ENCODE measurements at regions not wholly inside any gene's neighbourhood (a gene's known extent, or its start where the extent isn't known, plus 50 kb on each side); places are given as distances from the start of the nearest gene placed in this dataset.

DNA sequence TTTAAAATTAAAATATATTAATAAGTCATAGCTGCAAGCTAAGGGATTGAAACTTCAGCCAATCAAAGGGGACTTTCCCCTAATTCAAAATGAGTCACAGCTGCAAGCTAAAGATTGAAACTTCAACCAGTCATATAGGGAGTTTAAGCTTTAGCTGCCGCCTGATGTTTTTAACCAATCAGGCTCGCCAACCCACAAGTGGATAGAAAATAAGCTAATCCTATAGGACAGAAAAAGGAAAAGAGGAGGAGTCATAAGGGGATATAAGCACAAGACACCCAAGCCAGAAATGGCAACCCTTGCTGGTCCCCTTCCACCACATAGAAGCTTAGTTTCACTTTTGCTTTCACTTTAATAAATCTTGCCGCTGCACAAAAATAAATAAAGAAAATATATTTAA is 1154.6 kb downstream of the GALC start:
- TF ChIP-seq CTCF (conservative IDR thresholded peaks at IDR 0.05) (no peak), EZH2 (IDR thresholded peaks at IDR 0.05; ENCODE audit: low read depth) (no peak)
- no peaks in the 10 kb centered on the region for H3K27me3 ChIP-seq (ENCODE audit: insufficient read depth, low read depth)
- no peaks in the 10 kb centered on the region for H3K4me1 ChIP-seq (replicated peaks; ENCODE audit: insufficient read depth)
- H3K27ac ChIP-seq, result no peak overlapping the region
- H2AFZ ChIP-seq, result no peak overlapping the region
- peak overlapping the region; percentile 29; the same call in 1 of the 2 replicates for H3K4me3 ChIP-seq
- no TSS peak for BruUV-seq (replicated peaks)
- no peaks in the 10 kb centered on the region for H4K20me1 ChIP-seq (ENCODE audit: insufficient read depth)
- peak in 1 of 2 experiments; percentile 36 for DNase-seq
- CTCF ChIA-PET, result no interaction called here
- H3K4me2 ChIP-seq, result peak overlapping the region; percentile 38; the same call in 1 of the 2 replicates
- intact Hi-C loops (cut with micrococcal nuclease; ENCODE audit: unreplicated experiment), result no loop called here
- no peaks in the 10 kb centered on the region for H3F3A ChIP-seq (ENCODE audit: insufficient read depth, low read depth)
- no peaks in the 10 kb centered on the region for H3K79me2 ChIP-seq (ENCODE audit: low read depth)
- POLR2A ChIA-PET (ENCODE audit: unreplicated experiment), result no interaction called here
- H3K9me2 ChIP-seq (ENCODE audit: insufficient read depth), result no peaks in the 10 kb centered on the region
- H3K36me3 ChIP-seq (ENCODE audit: low read depth), result no peaks in the 10 kb centered on the region
- H3K9me3 ChIP-seq (ENCODE audit: insufficient read depth, low read depth), result no peaks in the 10 kb centered on the region

GRCh38 chr14:86826661-86827060 is 1166.3 kb downstream of the GALC start:
- no peak overlapping the region for H3K4me3 ChIP-seq
- ChIA-PET CTCF (no interaction called here), POLR2A (ENCODE audit: unreplicated experiment) (no interaction called here)
- H3K4me1 ChIP-seq (replicated peaks; ENCODE audit: insufficient read depth), result no peaks in the 10 kb centered on the region
- no peak for DNase-seq
- TF ChIP-seq EZH2 (IDR thresholded peaks at IDR 0.05; ENCODE audit: low read depth) (no peak), CTCF (conservative IDR thresholded peaks at IDR 0.05) (no peak)
- H3F3A ChIP-seq (ENCODE audit: insufficient read depth, low read depth), result no peaks in the 10 kb centered on the region
- no peaks in the 10 kb centered on the region for H4K20me1 ChIP-seq (ENCODE audit: insufficient read depth)
- intact Hi-C loops (cut with micrococcal nuclease; ENCODE audit: unreplicated experiment), result no loop called here
- H3K36me3 ChIP-seq (ENCODE audit: low read depth), result no peaks in the 10 kb centered on the region
- no peaks in the 10 kb centered on the region for H3K27me3 ChIP-seq (ENCODE audit: insufficient read depth, low read depth)
- no peak overlapping the region for H3K27ac ChIP-seq
- no peak overlapping the region for H3K4me2 ChIP-seq
- no TSS peak for BruUV-seq (replicated peaks)
- no peaks in the 10 kb centered on the region for H3K9me3 ChIP-seq (ENCODE audit: insufficient read depth, low read depth)
- H2AFZ ChIP-seq, result no peak overlapping the region
- no peaks in the 10 kb centered on the region for H3K79me2 ChIP-seq (ENCODE audit: low read depth)
- H3K9me2 ChIP-seq (ENCODE audit: insufficient read depth), result no peaks in the 10 kb centered on the region

DNA sequence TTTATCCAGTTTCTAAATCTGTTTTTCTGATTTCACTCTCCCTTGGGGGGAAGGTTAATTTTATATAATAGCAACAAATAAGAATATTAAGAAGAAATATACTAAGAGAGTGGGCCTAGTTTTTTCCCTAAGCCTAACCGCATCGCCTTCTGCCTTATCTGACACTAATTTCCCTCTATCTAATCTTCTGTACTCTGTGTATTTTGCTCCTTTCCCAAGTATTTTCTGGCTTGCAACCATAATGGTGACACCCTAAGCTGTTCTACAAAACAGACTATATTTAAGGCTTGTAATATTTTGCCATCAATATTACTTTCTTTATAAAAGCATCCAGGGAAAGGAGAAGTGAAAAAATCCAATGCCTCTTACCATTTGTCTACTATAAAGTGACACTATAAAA is 1168.8 kb downstream of the GALC start:
- DNase-seq, result no peak
- Histone ChIP-seq H3K9me3 (ENCODE audit: insufficient read depth, low read depth) (no peaks in the 10 kb centered on the region), H3K4me3 (no peak overlapping the region), H3K79me2 (ENCODE audit: low read depth) (no peaks in the 10 kb centered on the region), H3K9me2 (ENCODE audit: insufficient read depth) (no peaks in the 10 kb centered on the region), H3F3A (ENCODE audit: insufficient read depth, low read depth) (no peaks in the 10 kb centered on the region), H3K27ac (no peak overlapping the region), H4K20me1 (ENCODE audit: insufficient read depth) (no peaks in the 10 kb centered on the region), H2AFZ (no peak overlapping the region), H3K27me3 (ENCODE audit: insufficient read depth, low read depth) (no peaks in the 10 kb centered on the region), H3K4me2 (no peak overlapping the region), H3K4me1 (replicated peaks; ENCODE audit: insufficient read depth) (no peaks in the 10 kb centered on the region), H3K36me3 (ENCODE audit: low read depth) (no peaks in the 10 kb centered on the region)
- no TSS peak for BruUV-seq (replicated peaks)
- ChIA-PET POLR2A (ENCODE audit: unreplicated experiment) (no interaction called here), CTCF (no interaction called here)
- intact Hi-C loops (cut with micrococcal nuclease; ENCODE audit: unreplicated experiment), result no loop called here
- TF ChIP-seq EZH2 (IDR thresholded peaks at IDR 0.05; ENCODE audit: low read depth) (no peak), CTCF (conservative IDR thresholded peaks at IDR 0.05) (no peak)

Data from PC-9 (cell line).